Loucy (cell line): ENCODE measurements at regions not wholly inside any gene's neighbourhood (a gene's known extent, or its start where the extent isn't known, plus 50 kb on each side); places are given as distances from the start of the nearest gene placed in this dataset.

Experiments
- H2AFZ ChIP-seq: fragments of 200-600 bp; sonication (generic); 2 replicates; pipeline ENCODE4 v1.6.0; 2016; ENCODE audit warnings: antibody characterized with exemption, mild to moderate bottlenecking, low read length, moderate library complexity
- H3F3A ChIP-seq: fragments of 200-600 bp; 2 replicates; pipeline ENCODE4 v1.6.0; 2016; ENCODE audit warnings: antibody characterized with exemption, low read depth, mild to moderate bottlenecking
- H3K27me3 ChIP-seq: fragments of 200-600 bp; sonication (generic); 2 replicates; pipeline ENCODE4 v1.6.1; 2014; ENCODE audit warnings: low read length, mild to moderate bottlenecking; ENCODE audit not compliant: insufficient read depth, poor library complexity, severe bottlenecking
- H3K36me3 ChIP-seq: fragments of 200-600 bp; sonication (generic); 2 replicates; pipeline ENCODE4 v1.6.1; 2016; ENCODE audit warnings: low read length; ENCODE audit not compliant: insufficient read depth
- H3K4me1 ChIP-seq: fragments of 200-600 bp; sonication (generic); 2 replicates; pipeline ENCODE4 v1.5.1; 2014; ENCODE audit warnings: low read length, mild to moderate bottlenecking; ENCODE audit not compliant: insufficient read depth, poor library complexity, severe bottlenecking
- H3K4me2 ChIP-seq: fragments of 200-600 bp; sonication (generic); 2 replicates; pipeline ENCODE4 v1.6.0; 2014; ENCODE audit warnings: antibody characterized with exemption, low read length, low read depth, mild to moderate bottlenecking; ENCODE audit not compliant: poor library complexity, severe bottlenecking
- H3K4me3 ChIP-seq: fragments of 200-600 bp; sonication (generic); 2 replicates; pipeline ENCODE4 v1.5.1; 2014; ENCODE audit warnings: low read length, mild to moderate bottlenecking, mixed read lengths; ENCODE audit not compliant: poor library complexity, severe bottlenecking
- H3K79me2 ChIP-seq: fragments of 200-600 bp; sonication (generic); 2 replicates; pipeline ENCODE4 v1.6.1; 2014; ENCODE audit warnings: low read length; ENCODE audit not compliant: insufficient read depth
- H3K9ac ChIP-seq: fragments of 200-600 bp; sonication (generic); 2 replicates; pipeline ENCODE4 v1.6.0; 2014; ENCODE audit warnings: mild to moderate bottlenecking, low read depth, low read length, moderate library complexity; ENCODE audit not compliant: poor library complexity, severe bottlenecking
- H3K9me2 ChIP-seq: fragments of 200-600 bp; sonication (generic); replicated peaks from 2 replicates; pipeline ENCODE4 v1.6.1; 2016; ENCODE audit warnings: low read depth, low read length, mixed read lengths
- H3K9me3 ChIP-seq: fragments of 200-600 bp; sonication (generic); 2 replicates; pipeline ENCODE4 v1.6.1; 2014; ENCODE audit warnings: mild to moderate bottlenecking, antibody characterized with exemption, low read length, low read depth; ENCODE audit not compliant: insufficient read depth
- H4K20me1 ChIP-seq: fragments of 200-600 bp; sonication (generic); 2 replicates; pipeline ENCODE4 v1.6.0; 2014; ENCODE audit warnings: antibody characterized with exemption, low read length, mild to moderate bottlenecking; ENCODE audit not compliant: insufficient read depth, poor library complexity, severe bottlenecking
- EZH2phosphoT487 ChIP-seq: fragments of 200-600 bp; IDR thresholded peaks from 2 replicates; pipeline ENCODE4 v1.6.1; 2018; ENCODE audit warnings: antibody characterized with exemption, mild to moderate bottlenecking, moderate library complexity, borderline replicate concordance
- TF ChIP-seq, protein P1 (sequence below): fragments of 200-600 bp; sonication (generic); conservative IDR thresholded peaks from 2 replicates; pipeline ENCODE4 v1.5.1; 2014; ENCODE audit warnings: mild to moderate bottlenecking, antibody characterized with exemption, low read length

- no peaks in the 10 kb centered on the region for H3K9me2 ChIP-seq
- H3K4me3 ChIP-seq: no peak overlapping the region
- H3K27me3 ChIP-seq: no peaks in the 10 kb centered on the region
- no peak overlapping the region for H3K4me2 ChIP-seq
- H3F3A ChIP-seq: no peaks in the 10 kb centered on the region
- no peak overlapping the region for H3K9ac ChIP-seq
- H3K4me1 ChIP-seq: no peaks in the 10 kb centered on the region
- H3K9me3 ChIP-seq: no peaks in the 10 kb centered on the region
- no peaks in the 10 kb centered on the region for H3K79me2 ChIP-seq
- TF ChIP-seq EZH2phosphoT487: no peak
- H3K36me3 ChIP-seq: no peaks in the 10 kb centered on the region
- no peaks in the 10 kb centered on the region for H4K20me1 ChIP-seq
- H2AFZ ChIP-seq: no peak overlapping the region
Measured at GRCh38 chr3:181558870-181559269, 152.9 kb upstream of the SOX2 start.

DNA sequence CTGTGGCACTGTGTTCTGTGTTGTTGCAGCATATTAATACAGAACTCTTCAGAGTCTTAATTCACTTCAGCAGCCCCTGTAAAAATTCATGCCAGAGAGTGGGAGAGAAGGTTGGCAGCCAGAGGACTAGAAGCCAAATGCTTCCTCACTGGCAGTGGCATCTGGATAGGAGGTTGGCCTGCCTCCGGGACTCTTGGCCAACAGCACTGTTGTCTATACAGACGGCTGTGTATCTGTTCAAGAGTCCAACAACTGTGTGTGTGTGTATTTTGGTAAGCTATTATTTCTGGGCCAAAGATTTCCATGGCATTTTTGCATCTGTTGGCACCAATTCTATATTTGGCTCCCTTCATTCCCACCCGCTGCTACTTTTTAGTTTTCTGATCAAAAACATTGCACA, 156.0 kb upstream of the SOX2 start:
- Histone ChIP-seq H3K36me3 (no peaks in the 10 kb centered on the region), H3K27me3 (no peaks in the 10 kb centered on the region), H3K79me2 (no peaks in the 10 kb centered on the region), H3K4me2 (no peak overlapping the region), H4K20me1 (no peaks in the 10 kb centered on the region), H2AFZ (no peak overlapping the region), H3K9me2 (no peaks in the 10 kb centered on the region), H3K4me1 (no peaks in the 10 kb centered on the region), H3K9ac (no peak overlapping the region), H3K4me3 (no peak overlapping the region), H3K9me3 (no peaks in the 10 kb centered on the region), H3F3A (no peaks in the 10 kb centered on the region)
- no peak for TF ChIP-seq EZH2phosphoT487
- TF ChIP-seq, protein P1, sequence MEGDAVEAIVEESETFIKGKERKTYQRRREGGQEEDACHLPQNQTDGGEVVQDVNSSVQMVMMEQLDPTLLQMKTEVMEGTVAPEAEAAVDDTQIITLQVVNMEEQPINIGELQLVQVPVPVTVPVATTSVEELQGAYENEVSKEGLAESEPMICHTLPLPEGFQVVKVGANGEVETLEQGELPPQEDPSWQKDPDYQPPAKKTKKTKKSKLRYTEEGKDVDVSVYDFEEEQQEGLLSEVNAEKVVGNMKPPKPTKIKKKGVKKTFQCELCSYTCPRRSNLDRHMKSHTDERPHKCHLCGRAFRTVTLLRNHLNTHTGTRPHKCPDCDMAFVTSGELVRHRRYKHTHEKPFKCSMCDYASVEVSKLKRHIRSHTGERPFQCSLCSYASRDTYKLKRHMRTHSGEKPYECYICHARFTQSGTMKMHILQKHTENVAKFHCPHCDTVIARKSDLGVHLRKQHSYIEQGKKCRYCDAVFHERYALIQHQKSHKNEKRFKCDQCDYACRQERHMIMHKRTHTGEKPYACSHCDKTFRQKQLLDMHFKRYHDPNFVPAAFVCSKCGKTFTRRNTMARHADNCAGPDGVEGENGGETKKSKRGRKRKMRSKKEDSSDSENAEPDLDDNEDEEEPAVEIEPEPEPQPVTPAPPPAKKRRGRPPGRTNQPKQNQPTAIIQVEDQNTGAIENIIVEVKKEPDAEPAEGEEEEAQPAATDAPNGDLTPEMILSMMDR: no peak

DNA sequence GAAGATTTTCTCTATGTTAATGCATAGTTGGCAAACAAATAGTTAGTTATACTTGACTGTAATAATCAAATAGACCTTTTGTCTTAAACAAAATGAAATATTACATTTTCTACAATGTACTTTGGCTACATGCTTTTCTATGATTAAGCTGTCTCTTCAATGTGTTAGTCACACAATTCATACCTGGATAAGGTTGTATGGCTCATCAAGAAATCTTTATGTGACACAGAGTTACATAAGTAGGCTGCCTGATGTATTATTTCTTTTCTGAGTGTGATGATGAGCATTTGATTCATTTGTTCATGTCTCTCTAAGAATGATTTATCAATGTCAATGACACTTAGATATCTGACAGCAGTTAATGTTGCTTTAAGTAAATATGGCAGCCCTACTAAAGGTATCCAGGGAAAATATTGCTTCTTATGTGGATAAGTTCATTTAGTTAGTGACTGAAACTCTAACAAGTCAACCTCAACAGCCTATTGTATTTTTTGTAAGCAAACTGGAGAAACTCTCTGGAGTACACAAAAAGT, 157.4 kb upstream of the SOX2 start:
- Histone ChIP-seq H3K27me3 (no peaks in the 10 kb centered on the region), H3K4me1 (no peaks in the 10 kb centered on the region), H2AFZ (no peak overlapping the region), H3K79me2 (no peaks in the 10 kb centered on the region), H3K9me3 (no peaks in the 10 kb centered on the region), H3K4me2 (no peak overlapping the region), H4K20me1 (no peaks in the 10 kb centered on the region), H3K9me2 (no peaks in the 10 kb centered on the region), H3K4me3 (no peak overlapping the region), H3K36me3 (no peaks in the 10 kb centered on the region), H3K9ac (no peak overlapping the region), H3F3A (no peaks in the 10 kb centered on the region)
- TF ChIP-seq, protein P1: no peak
- TF ChIP-seq EZH2phosphoT487: no peak

- H3F3A ChIP-seq: no peaks in the 10 kb centered on the region
- no peaks in the 10 kb centered on the region for H3K9me3 ChIP-seq
- no peaks in the 10 kb centered on the region for H3K27me3 ChIP-seq
- H3K4me2 ChIP-seq: no peak overlapping the region
- H3K79me2 ChIP-seq: no peaks in the 10 kb centered on the region
- no peaks in the 10 kb centered on the region for H4K20me1 ChIP-seq
- no peak for TF ChIP-seq EZH2phosphoT487
- TF ChIP-seq, protein P1: no peak
- no peak overlapping the region for H3K9ac ChIP-seq
- H3K36me3 ChIP-seq: no peaks in the 10 kb centered on the region
- no peaks in the 10 kb centered on the region for H3K4me1 ChIP-seq
- no peak overlapping the region for H2AFZ ChIP-seq
- no peak overlapping the region for H3K4me3 ChIP-seq
- 0 out of 2 replicates have a peak, but pooled peaks cover 3% of the 10 kb centered on the region for H3K9me2 ChIP-seq
Measured at GRCh38 chr3:181549266-181549665, 162.5 kb upstream of the SOX2 start.
